Psoas muscle (tissue), 7 donors: ENCODE measurements at regions not wholly inside any gene's neighbourhood (a gene's known extent, or its start where the extent isn't known, plus 50 kb on each side); places are given as distances from the start of the nearest gene placed in this dataset.

ENCODE experiments used
- ATAC-seq, 4 donors: fragments of 200-7000 bp; cut with Tn5 transposase; one replicate each; pipeline ENCODE4 v1.9.1; 2020; ENCODE audit warnings: moderate library complexity in 3 of 4, mild to moderate bottlenecking in 2 of 4
- DNase-seq, 2 donors: peaks; one replicate each; pipeline ENCODE4 v3.0.0-alpha.2; 2020
- H3K27ac ChIP-seq: fragments of 200-600 bp; one replicate; pipeline ENCODE4 v1.8.0; 2022
- H3K27me3 ChIP-seq, 3 donors: fragments of 200-600 bp in 1 of 3; one replicate each; pipeline versions ENCODE4 v1.6.1 to v1.8.0; 2013 to 2022; ENCODE audit warnings: low read length in 2 of 3, mild to moderate bottlenecking in 2 of 3, moderate library complexity in 1 of 3; ENCODE audit not compliant: insufficient read depth in 3 of 3
- H3K36me3 ChIP-seq, 2 donors: fragments of 200-600 bp in 1 of 2; one replicate each; pipeline versions ENCODE4 v1.6.1 to v1.8.0; 2013 to 2022; ENCODE audit warnings: low read depth in 1 of 2, mild to moderate bottlenecking in 1 of 2, moderate library complexity in 1 of 2; ENCODE audit not compliant: insufficient read depth in 1 of 2
- H3K4me1 ChIP-seq: fragments of 200-600 bp; one replicate; pipeline ENCODE4 v1.8.0; 2022
- H3K4me3 ChIP-seq: fragments of 200-600 bp; one replicate; pipeline ENCODE4 v1.8.0; 2022; ENCODE audit warnings: mild to moderate bottlenecking
- H3K9me3 ChIP-seq: fragments of 200-600 bp; one replicate; pipeline ENCODE4 v1.8.0; 2022
- CTCF ChIP-seq: fragments of 200-600 bp; IDR thresholded peaks from one replicate; pipeline ENCODE4 v1.8.0; 2022; ENCODE audit warnings: antibody characterized with exemption
- WGBS, 3 donors: extraction: QIAGEN DNeasy Blood & Tissue Kit; methylation state at CpG; one replicate each; pipeline versions ENCODE4 v1.1.6 to v1.1.7; 2013; 5-methylcytosine and 5-hydroxymethylcytosine counted together
- intact Hi-C, 2 donors: fragments of 100-400 bp; cut with DNase I; formaldehyde crosslinking; loops; one replicate each; pipeline versions ENCODE4 v1.11.0 to v1.14.2; 2022
- donor health status: healthy with polysubstance abuse.
- donor health status: DM: no; HTN: no; CAD: no; lungs with moderate emphysema.
- donor health status: Bipolar disorder and iron deficiency.
- donor health status: healthy.
- donor health status: DM: yes; HTN: yes; CAD: no.
- donor health status: DM: no; HTN: no; CAD: no.
- donor health status: DM: yes; HTN: yes; CAD: no.

GRCh38 chr5:162888268-162888667 lies 549.1 kb upstream of the CCNG1 start:
- no peak for TF ChIP-seq CTCF
- no peak overlapping the region for H3K4me3 ChIP-seq
- H3K4me1 ChIP-seq: no peaks in the 10 kb centered on the region
- intact Hi-C loops: no loop called here
- H3K27me3 ChIP-seq: no peaks in the 10 kb centered on the region
- no peaks in the 10 kb centered on the region for H3K36me3 ChIP-seq
- ATAC-seq (no peak), DNase-seq (no peak)
- no peaks in the 10 kb centered on the region for H3K9me3 ChIP-seq
- H3K27ac ChIP-seq: no peak overlapping the region
- 88 to 97% (median 91%) methylated on average over 2 of the region's 2 CpGs for WGBS, 3 donors

- no peaks in the 10 kb centered on the region for H3K9me3 ChIP-seq
- no peaks in the 10 kb centered on the region for H3K4me1 ChIP-seq
- intact Hi-C loops: no loop called here
- no peak overlapping the region for H3K4me3 ChIP-seq
- ATAC-seq: no peak
- WGBS, 3 donors: 52 to 64% (median 55%) methylated on average over 2 of the region's 2 CpGs
- no peak for TF ChIP-seq CTCF
- H3K36me3 ChIP-seq: no peaks in the 10 kb centered on the region
- H3K27me3 ChIP-seq: no peaks in the 10 kb centered on the region
- H3K27ac ChIP-seq: no peak overlapping the region
- no peak for DNase-seq
Measured at GRCh38 chr5:162911873-162912272, 525.5 kb upstream of the CCNG1 start.

GRCh38 chr5:162916368-162916767 lies 521.0 kb upstream of the CCNG1 start:
- ATAC-seq (no peak), DNase-seq (no peak)
- WGBS, 3 donors: 61 to 72% (median 65%) methylated on average over 2 of the region's 2 CpGs
- Histone ChIP-seq H3K36me3 (no peaks in the 10 kb centered on the region), H3K27ac (no peak overlapping the region), H3K4me3 (no peak overlapping the region), H3K4me1 (no peaks in the 10 kb centered on the region), H3K9me3 (peaks cover 9% of the 10 kb centered on the region), H3K27me3 (no peaks in the 10 kb centered on the region)
- TF ChIP-seq CTCF: no peak
- intact Hi-C loops: no loop called here

- Histone ChIP-seq H3K4me3 (no peak overlapping the region), H3K36me3 (no peaks in the 10 kb centered on the region), H3K27ac (no peak overlapping the region), H3K4me1 (no peaks in the 10 kb centered on the region), H3K27me3 (no peaks in the 10 kb centered on the region), H3K9me3 (peaks cover 9% of the 10 kb centered on the region)
- ATAC-seq (no peak), DNase-seq (no peak)
- WGBS, 3 donors: 43 to 52% (median 47%) methylated on average over 2 of the region's 2 CpGs
- intact Hi-C loops: no loop called here
- no peak for TF ChIP-seq CTCF
Measured at GRCh38 chr5:162929104-162929503, 508.3 kb upstream of the CCNG1 start.

- 89 to 91% (median 91%) methylated on average over 2 of the region's 2 CpGs for WGBS, 3 donors
Measured at GRCh38 chr5:162931501-162931900, 505.9 kb upstream of the CCNG1 start.

More at GRCh38 chr5:162931501-162931900, 505.9 kb upstream of the CCNG1 start:
- no peak for DNase-seq
- H3K27me3 ChIP-seq: no peaks in the 10 kb centered on the region
- H3K4me1 ChIP-seq: no peaks in the 10 kb centered on the region
- H3K27ac ChIP-seq: no peak overlapping the region
- intact Hi-C loops: no loop called here
- no peak for ATAC-seq
- TF ChIP-seq CTCF: no peak
- H3K36me3 ChIP-seq: no peaks in the 10 kb centered on the region
- H3K4me3 ChIP-seq: no peak overlapping the region
- peaks cover 17% of the 10 kb centered on the region for H3K9me3 ChIP-seq
